Keratinocyte (primary cell): ENCODE measurements at regions not wholly inside any gene's neighbourhood (a gene's known extent, or its start where the extent isn't known, plus 50 kb on each side); places are given as distances from the start of the nearest gene placed in this dataset.

ENCODE experiments used
- DNase-seq: peaks from one replicate; pipeline ENCODE4 v3.0.0-alpha.2; 2011; ENCODE audit warnings: low read depth, missing footprints, low spot score
- FAIRE-seq: peaks from 2 replicates; lab custom pipeline; 2011; peaks lifted over from hg19 to GRCh38; lab: Jason Lieb, UNC
- H2AFZ ChIP-seq: 2 replicates; pipeline ENCODE4 v1.6.0; 2012; ENCODE audit warnings: low read length, control low read depth, inconsistent platforms; ENCODE audit not compliant: control insufficient read depth
- H3K27ac ChIP-seq: 2 replicates; pipeline ENCODE4 v1.5.1; 2011; ENCODE audit warnings: low read length; ENCODE audit not compliant: control insufficient read depth, insufficient read depth
- H3K27me3 ChIP-seq: 3 replicates; pipeline ENCODE4 v1.6.0; 2011; ENCODE audit warnings: low read length; ENCODE audit not compliant: control insufficient read depth, insufficient read depth; ENCODE audit errors: extremely low read depth
- H3K36me3 ChIP-seq, 2 experiments: 2 replicates in 1 of 2; 3 replicates in 1 of 2; pipeline ENCODE4 v1.5.1; 2011; ENCODE audit warnings: low read length in 2 of 2, mild to moderate bottlenecking in 1 of 2; ENCODE audit not compliant: control insufficient read depth in 2 of 2, insufficient read depth in 2 of 2; ENCODE audit errors: extremely low read depth in 1 of 2
- H3K4me1 ChIP-seq: 3 replicates; pipeline ENCODE4 v1.5.1; 2011; ENCODE audit warnings: low read length; ENCODE audit not compliant: control insufficient read depth, insufficient read depth; ENCODE audit errors: extremely low read depth
- H3K4me2 ChIP-seq: 3 replicates; pipeline ENCODE4 v1.6.0; 2011; ENCODE audit warnings: low read depth, low read length; ENCODE audit not compliant: control insufficient read depth, insufficient read depth; ENCODE audit errors: extremely low read depth
- H3K4me3 ChIP-seq, 3 experiments: fragments of 200-600 bp in 1 of 3; sonication (generic) in 1 of 3; 2 replicates in 2 of 3; 3 replicates in 1 of 3; pipeline ENCODE4 v1.5.1; 2011 to 2016; ENCODE audit warnings: low read length in 3 of 3, mild to moderate bottlenecking in 3 of 3, control low read depth in 2 of 3, inconsistent platforms in 1 of 3, low read depth in 1 of 3, mixed read lengths in 1 of 3, mixed run types in 1 of 3, moderate library complexity in 1 of 3; ENCODE audit not compliant: control insufficient read depth in 2 of 3, insufficient read depth in 2 of 3; ENCODE audit errors: extremely low read depth in 1 of 3
- H3K79me2 ChIP-seq: 2 replicates; pipeline ENCODE4 v1.6.0; 2012; ENCODE audit warnings: low read length; ENCODE audit not compliant: control insufficient read depth, insufficient read depth
- H3K9ac ChIP-seq: 3 replicates; pipeline ENCODE4 v1.6.0; 2011; ENCODE audit warnings: low read length; ENCODE audit not compliant: control insufficient read depth, insufficient read depth; ENCODE audit errors: extremely low read depth
- H3K9me1 ChIP-seq: 3 replicates; pipeline ENCODE4 v1.6.0; 2011; ENCODE audit warnings: low read length; ENCODE audit not compliant: control insufficient read depth, insufficient read depth; ENCODE audit errors: extremely low read depth
- H3K9me3 ChIP-seq: 2 replicates; pipeline ENCODE4 v1.5.1; 2012; ENCODE audit warnings: low read depth, low read length; ENCODE audit not compliant: control insufficient read depth
- H4K20me1 ChIP-seq: 3 replicates; pipeline ENCODE4 v1.6.0; 2011; ENCODE audit warnings: low read length; ENCODE audit not compliant: control insufficient read depth, insufficient read depth; ENCODE audit errors: extremely low read depth
- EZH2 ChIP-seq: IDR thresholded peaks from one replicate; pipeline ENCODE4 v1.6.1; 2012; ENCODE audit warnings: inconsistent platforms, mild to moderate bottlenecking, low read length, moderate library complexity
- dilution Hi-C: fragments of 300-500 bp; cut with MboI; formaldehyde crosslinking; loops from one replicate; pipeline ENCODE4 v1.7.0; 2020; ENCODE audit warnings: low sequenced_read_pairs; ENCODE audit not compliant: extremely low pct_ligation_motif_present
- TF ChIP-seq, protein P1 (sequence below), 3 experiments: IDR thresholded peaks in 1 of 3; conservative IDR thresholded peaks in 1 of 3; optimal IDR thresholded peaks in 1 of 3; 2 replicates in 2 of 3; 3 replicates in 1 of 3; pipeline versions ENCODE3 to v1.5.1; 2011; ENCODE audit warnings: low read length in 3 of 3, mild to moderate bottlenecking in 3 of 3, moderate library complexity in 2 of 3, control low read depth in 1 of 3, inconsistent platforms in 1 of 3; ENCODE audit not compliant: insufficient read depth in 2 of 3; ENCODE audit errors: extremely low read depth in 1 of 3

DNA sequence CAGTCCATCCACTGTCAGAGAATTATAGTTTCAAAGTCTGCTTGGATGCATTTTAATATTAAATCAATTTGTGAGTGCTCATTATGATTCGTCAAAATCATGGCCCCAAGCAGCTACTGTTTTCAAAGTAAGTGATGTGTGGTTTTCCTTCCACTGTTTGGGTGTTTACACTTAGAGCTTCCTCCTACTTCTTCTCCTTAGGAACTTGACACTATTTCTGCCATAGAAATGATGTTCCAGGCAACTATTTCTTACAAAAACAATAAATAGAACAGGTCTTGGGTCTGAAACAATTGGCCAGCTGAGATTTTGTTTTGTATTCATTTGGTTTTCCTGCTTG is 132.8 kb upstream of the RAI14 start:
- Histone ChIP-seq H3K4me2 (no peak overlapping the region), H3K4me1 (no peaks in the 10 kb centered on the region), H3K9ac (no peak overlapping the region)

DNA sequence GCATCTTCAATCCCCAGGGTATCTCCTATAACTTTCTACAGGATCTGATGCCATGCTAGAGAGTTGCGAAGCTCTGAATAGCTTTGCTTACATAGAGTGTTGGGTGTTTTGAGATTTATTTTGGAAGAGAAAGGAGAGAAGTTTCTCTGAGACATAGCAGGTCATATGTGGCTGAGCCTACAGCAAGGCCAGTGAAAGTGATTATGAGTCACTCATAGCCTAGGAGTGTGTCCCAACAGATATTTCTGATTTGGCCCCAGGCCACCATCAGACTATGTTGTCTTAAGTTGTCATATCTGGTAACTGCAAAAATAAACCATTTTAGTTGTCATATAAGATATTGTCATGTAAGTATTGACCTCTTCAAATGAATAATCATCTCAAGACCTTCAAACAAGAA is 132.0 kb upstream of the RAI14 start:
- H3K79me2 ChIP-seq, result no peaks in the 10 kb centered on the region
- H3K4me1 ChIP-seq, result no peaks in the 10 kb centered on the region
- no peaks in the 10 kb centered on the region for H3K36me3 ChIP-seq
- no peaks in the 10 kb centered on the region for H3K9me1 ChIP-seq
- H3K9me3 ChIP-seq, result no peaks in the 10 kb centered on the region
- H3K27ac ChIP-seq, result no peak overlapping the region
- FAIRE-seq (no peak), DNase-seq (no peak)
- H2AFZ ChIP-seq, result no peak overlapping the region
- H3K4me3 ChIP-seq, result no peak overlapping the region
- dilution Hi-C loops, result no loop called here
- TF ChIP-seq EZH2, result no peak
- TF ChIP-seq, protein P1, sequence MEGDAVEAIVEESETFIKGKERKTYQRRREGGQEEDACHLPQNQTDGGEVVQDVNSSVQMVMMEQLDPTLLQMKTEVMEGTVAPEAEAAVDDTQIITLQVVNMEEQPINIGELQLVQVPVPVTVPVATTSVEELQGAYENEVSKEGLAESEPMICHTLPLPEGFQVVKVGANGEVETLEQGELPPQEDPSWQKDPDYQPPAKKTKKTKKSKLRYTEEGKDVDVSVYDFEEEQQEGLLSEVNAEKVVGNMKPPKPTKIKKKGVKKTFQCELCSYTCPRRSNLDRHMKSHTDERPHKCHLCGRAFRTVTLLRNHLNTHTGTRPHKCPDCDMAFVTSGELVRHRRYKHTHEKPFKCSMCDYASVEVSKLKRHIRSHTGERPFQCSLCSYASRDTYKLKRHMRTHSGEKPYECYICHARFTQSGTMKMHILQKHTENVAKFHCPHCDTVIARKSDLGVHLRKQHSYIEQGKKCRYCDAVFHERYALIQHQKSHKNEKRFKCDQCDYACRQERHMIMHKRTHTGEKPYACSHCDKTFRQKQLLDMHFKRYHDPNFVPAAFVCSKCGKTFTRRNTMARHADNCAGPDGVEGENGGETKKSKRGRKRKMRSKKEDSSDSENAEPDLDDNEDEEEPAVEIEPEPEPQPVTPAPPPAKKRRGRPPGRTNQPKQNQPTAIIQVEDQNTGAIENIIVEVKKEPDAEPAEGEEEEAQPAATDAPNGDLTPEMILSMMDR (optimal IDR thresholded peaks at IDR 0.05 in 1 of 3, IDR thresholded peaks at IDR 0.05 in 1 of 3, conservative IDR thresholded peaks at IDR 0.05 in 1 of 3; ENCODE audit: extremely low read depth in 1 of 3, insufficient read depth in 2 of 3, low read length in 3 of 3), result no peak
- H3K27me3 ChIP-seq, result no peaks in the 10 kb centered on the region
- H3K9ac ChIP-seq, result no peak overlapping the region
- no peak overlapping the region for H3K4me2 ChIP-seq
- no peaks in the 10 kb centered on the region for H4K20me1 ChIP-seq

More for the DNA sequence above, 132.8 kb upstream of the RAI14 start:
- no peaks in the 10 kb centered on the region for H3K36me3 ChIP-seq
- DNase-seq, result no peak
- H2AFZ ChIP-seq, result no peak overlapping the region
- TF ChIP-seq, protein P1 (optimal IDR thresholded peaks at IDR 0.05 in 1 of 3, IDR thresholded peaks at IDR 0.05 in 1 of 3, conservative IDR thresholded peaks at IDR 0.05 in 1 of 3; ENCODE audit: extremely low read depth in 1 of 3, insufficient read depth in 2 of 3, low read length in 3 of 3), result no peak
- TF ChIP-seq EZH2, result no peak
- H3K27me3 ChIP-seq, result no peaks in the 10 kb centered on the region
- FAIRE-seq, result no peak
- no peaks in the 10 kb centered on the region for H3K79me2 ChIP-seq
- H3K27ac ChIP-seq, result no peak overlapping the region
- H3K9me1 ChIP-seq, result no peaks in the 10 kb centered on the region
- H3K9me3 ChIP-seq, result no peaks in the 10 kb centered on the region
- no peak overlapping the region for H3K4me3 ChIP-seq
- H4K20me1 ChIP-seq, result no peaks in the 10 kb centered on the region
- dilution Hi-C loops, result no loop called here
